Esophagus squamous epithelium (tissue), 5 donors: ENCODE measurements at regions not wholly inside any gene's neighbourhood (a gene's known extent, or its start where the extent isn't known, plus 50 kb on each side); places are given as distances from the start of the nearest gene placed in this dataset.

Experiments
- DNase-seq: peaks from one replicate; lab custom pipeline; 2025; lab: John Stamatoyannopoulos, UW
- H3K27ac ChIP-seq, 4 donors: fragments of 200-600 bp; sonication (generic); one replicate each; pipeline ENCODE4 v1.5.1; 2016 to 2019; ENCODE audit warnings: mild to moderate bottlenecking in 1 of 4
- H3K27me3 ChIP-seq, 4 donors: fragments of 200-600 bp; sonication (generic); 1 replicate in 3 of 4; 2 replicates in 1 of 4; pipeline versions ENCODE4 v1.5.1 to v1.6.0; 2017 to 2021; ENCODE audit warnings: antibody characterized with exemption in 1 of 4
- H3K36me3 ChIP-seq, 3 donors: fragments of 200-600 bp; sonication (generic); one replicate each; pipeline ENCODE4 v1.5.1; 2016 to 2019
- H3K4me1 ChIP-seq, 3 donors: fragments of 200-600 bp; sonication (generic); one replicate each; pipeline ENCODE4 v1.5.1; 2017 to 2019
- H3K4me3 ChIP-seq, 4 donors: fragments of 200-600 bp; sonication (generic); 1 replicate in 3 of 4; 2 replicates in 1 of 4; pipeline ENCODE4 v1.5.1; 2016 to 2019; ENCODE audit warnings: mild to moderate bottlenecking in 2 of 4, moderate library complexity in 1 of 4
- H3K9me3 ChIP-seq, 3 donors: fragments of 200-600 bp; sonication (generic); one replicate each; pipeline ENCODE4 v1.5.1; 2016 to 2019
- POLR2A ChIP-seq, 4 donors: fragments of 450-650 bp; IDR thresholded peaks; one replicate each; pipeline ENCODE4 v1.6.1; 2017; ENCODE audit warnings: antibody characterized with exemption in 4 of 4, mild to moderate bottlenecking in 4 of 4, moderate library complexity in 3 of 4
- WGBS, 2 donors: methylation state at CpG; one replicate each; pipeline ENCODE4 v1.1.5; 2018; 5-methylcytosine and 5-hydroxymethylcytosine counted together
- intact Hi-C: fragments of 100-400 bp; cut with DNase I; formaldehyde crosslinking; loops from one replicate; pipeline ENCODE4 v1.15.0; 2022
- TF ChIP-seq, protein P1 (sequence below), 6 experiments: fragments of 450-650 bp in 4 of 6; fragments of 200-600 bp in 2 of 6; sonication (generic) in 2 of 6; IDR thresholded peaks; one replicate each; pipeline ENCODE4 v1.5.1; 2016 to 2019; ENCODE audit warnings: antibody characterized with exemption in 6 of 6, mild to moderate bottlenecking in 4 of 6, moderate library complexity in 4 of 6
- donor health status: DM: yes; HTN: yes; CAD: no.

DNA sequence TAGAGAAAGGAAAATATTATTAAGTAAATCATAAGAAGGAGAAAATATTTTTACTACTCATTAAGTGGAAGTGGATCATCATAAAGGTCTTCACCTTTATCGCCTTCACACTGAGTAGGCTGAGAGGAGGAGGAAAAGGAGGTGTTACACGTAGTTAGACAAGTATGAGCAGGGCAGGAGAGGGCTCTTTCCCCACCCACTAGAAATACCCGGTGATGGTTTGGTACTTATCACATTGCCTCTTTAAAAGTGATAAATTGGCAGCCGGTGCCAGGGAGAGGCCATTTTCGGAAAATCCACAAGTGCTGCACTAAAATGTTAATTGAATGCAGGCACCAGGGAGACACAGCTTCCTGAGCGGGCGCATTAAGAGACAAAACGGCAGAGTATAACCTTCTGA, 598.7 kb upstream of the SOX11 start:
- Histone ChIP-seq H3K9me3 (peaks cover 0 to 15% (median 0%) of the 10 kb centered on the region in 3 donors), H3K36me3 (no peaks in the 10 kb centered on the region), H3K27ac (no peak overlapping the region), H3K27me3 (no peaks in the 10 kb centered on the region), H3K4me1 (no peaks in the 10 kb centered on the region), H3K4me3 (no peak overlapping the region)
- no peak for DNase-seq
- 66 to 69% methylated on average over 8 of the region's 8 CpGs for WGBS, 2 donors
- TF ChIP-seq, protein P1, sequence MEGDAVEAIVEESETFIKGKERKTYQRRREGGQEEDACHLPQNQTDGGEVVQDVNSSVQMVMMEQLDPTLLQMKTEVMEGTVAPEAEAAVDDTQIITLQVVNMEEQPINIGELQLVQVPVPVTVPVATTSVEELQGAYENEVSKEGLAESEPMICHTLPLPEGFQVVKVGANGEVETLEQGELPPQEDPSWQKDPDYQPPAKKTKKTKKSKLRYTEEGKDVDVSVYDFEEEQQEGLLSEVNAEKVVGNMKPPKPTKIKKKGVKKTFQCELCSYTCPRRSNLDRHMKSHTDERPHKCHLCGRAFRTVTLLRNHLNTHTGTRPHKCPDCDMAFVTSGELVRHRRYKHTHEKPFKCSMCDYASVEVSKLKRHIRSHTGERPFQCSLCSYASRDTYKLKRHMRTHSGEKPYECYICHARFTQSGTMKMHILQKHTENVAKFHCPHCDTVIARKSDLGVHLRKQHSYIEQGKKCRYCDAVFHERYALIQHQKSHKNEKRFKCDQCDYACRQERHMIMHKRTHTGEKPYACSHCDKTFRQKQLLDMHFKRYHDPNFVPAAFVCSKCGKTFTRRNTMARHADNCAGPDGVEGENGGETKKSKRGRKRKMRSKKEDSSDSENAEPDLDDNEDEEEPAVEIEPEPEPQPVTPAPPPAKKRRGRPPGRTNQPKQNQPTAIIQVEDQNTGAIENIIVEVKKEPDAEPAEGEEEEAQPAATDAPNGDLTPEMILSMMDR (IDR thresholded peaks at IDR 0.05) = no peak
- no peak for TF ChIP-seq POLR2A (IDR thresholded peaks at IDR 0.05)
- intact Hi-C loops = no loop called here

- peaks cover 0 to 15% (median 0%) of the 10 kb centered on the region in 3 donors for H3K9me3 ChIP-seq
- no peak overlapping the region for H3K4me3 ChIP-seq
- TF ChIP-seq, protein P1 (IDR thresholded peaks at IDR 0.05) = no peak
- TF ChIP-seq POLR2A (IDR thresholded peaks at IDR 0.05) = no peak
- no peak overlapping the region for H3K27ac ChIP-seq
- no peaks in the 10 kb centered on the region for H3K4me1 ChIP-seq
- WGBS, 2 donors = 70 to 74% methylated on average over 5 of the region's 5 CpGs
- intact Hi-C loops = no loop called here
- no peaks in the 10 kb centered on the region for H3K27me3 ChIP-seq
- H3K36me3 ChIP-seq = no peaks in the 10 kb centered on the region
- no peak for DNase-seq
Measured at GRCh38 chr2:5094192-5094591, 598.0 kb upstream of the SOX11 start.

DNA sequence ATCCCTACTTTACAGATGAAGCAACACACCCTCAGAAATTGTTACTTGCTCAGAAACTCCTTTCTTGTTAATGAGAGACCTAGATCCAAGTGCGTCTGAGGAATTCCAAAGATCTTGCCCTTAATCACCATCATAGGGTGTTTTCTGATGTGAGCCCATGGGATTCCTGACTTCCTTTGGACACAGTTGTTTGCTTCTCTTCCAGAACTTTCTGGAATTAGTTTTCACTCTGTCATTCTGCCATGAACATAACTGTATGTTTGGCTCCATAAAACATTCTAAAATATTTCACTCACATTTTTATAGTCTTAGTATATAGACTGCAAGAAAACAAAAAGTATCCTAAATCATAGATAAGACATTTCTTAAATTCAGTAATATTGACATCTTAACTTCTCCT, 593.9 kb upstream of the SOX11 start:
- no peak overlapping the region for H3K4me3 ChIP-seq
- TF ChIP-seq, protein P1 (IDR thresholded peaks at IDR 0.05) = no peak
- TF ChIP-seq POLR2A (IDR thresholded peaks at IDR 0.05) = no peak
- H3K9me3 ChIP-seq = peaks cover 0 to 13% (median 2%) of the 10 kb centered on the region in 3 donors
- no peaks in the 10 kb centered on the region for H3K36me3 ChIP-seq
- 46 to 71% methylated on average over 1 of the region's 1 CpG for WGBS, 2 donors
- DNase-seq = no peak
- H3K4me1 ChIP-seq = no peaks in the 10 kb centered on the region
- intact Hi-C loops = no loop called here
- H3K27me3 ChIP-seq = no peaks in the 10 kb centered on the region
- no peak overlapping the region for H3K27ac ChIP-seq

DNA sequence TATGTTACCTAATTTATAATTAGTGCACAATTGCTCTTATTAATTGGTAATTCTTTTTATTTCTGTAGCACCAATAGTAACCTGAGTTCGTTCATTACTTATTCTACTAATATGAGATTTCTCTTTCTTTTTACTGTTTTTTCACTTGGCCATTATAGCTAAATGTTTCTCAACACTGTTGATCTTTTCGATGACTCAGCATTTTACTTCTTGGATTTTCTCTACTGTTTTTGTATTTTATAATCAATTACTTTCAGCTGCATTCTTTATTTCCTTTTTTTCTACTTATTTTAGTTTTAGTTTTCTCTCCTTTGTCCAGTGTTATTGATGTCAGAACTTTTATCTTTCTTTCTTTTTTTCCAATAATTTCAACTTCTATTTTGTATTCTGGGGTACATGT, 589.4 kb upstream of the SOX11 start:
- Histone ChIP-seq H3K27me3 (no peaks in the 10 kb centered on the region), H3K27ac (no peak overlapping the region), H3K9me3 (peaks cover 0 to 17% (median 9%) of the 10 kb centered on the region in 3 donors), H3K36me3 (no peaks in the 10 kb centered on the region), H3K4me3 (no peak overlapping the region), H3K4me1 (no peaks in the 10 kb centered on the region)
- intact Hi-C loops = no loop called here
- DNase-seq = no peak
- no peak for TF ChIP-seq POLR2A (IDR thresholded peaks at IDR 0.05)
- TF ChIP-seq, protein P1 (IDR thresholded peaks at IDR 0.05) = no peak
- WGBS, 2 donors = 58 to 72% methylated on average over 2 of the region's 2 CpGs

GRCh38 chr2:5111581-5111980, 580.6 kb upstream of the SOX11 start:
- intact Hi-C loops = no loop called here
- no peak for DNase-seq
- no peak overlapping the region for H3K27ac ChIP-seq
- H3K9me3 ChIP-seq = peaks cover 0 to 43% (median 9%) of the 10 kb centered on the region in 3 donors
- no peak overlapping the region for H3K4me3 ChIP-seq
- H3K27me3 ChIP-seq = no peaks in the 10 kb centered on the region
- no peak for TF ChIP-seq POLR2A (IDR thresholded peaks at IDR 0.05)
- TF ChIP-seq, protein P1 (IDR thresholded peaks at IDR 0.05) = no peak
- no peaks in the 10 kb centered on the region for H3K36me3 ChIP-seq
- H3K4me1 ChIP-seq = no peaks in the 10 kb centered on the region
